ENCODE measurements at regions not wholly inside any gene's neighbourhood (a gene's known extent, or its start where the extent isn't known, plus 50 kb on each side); places are given as distances from the start of the nearest gene placed in this dataset.

DNA sequence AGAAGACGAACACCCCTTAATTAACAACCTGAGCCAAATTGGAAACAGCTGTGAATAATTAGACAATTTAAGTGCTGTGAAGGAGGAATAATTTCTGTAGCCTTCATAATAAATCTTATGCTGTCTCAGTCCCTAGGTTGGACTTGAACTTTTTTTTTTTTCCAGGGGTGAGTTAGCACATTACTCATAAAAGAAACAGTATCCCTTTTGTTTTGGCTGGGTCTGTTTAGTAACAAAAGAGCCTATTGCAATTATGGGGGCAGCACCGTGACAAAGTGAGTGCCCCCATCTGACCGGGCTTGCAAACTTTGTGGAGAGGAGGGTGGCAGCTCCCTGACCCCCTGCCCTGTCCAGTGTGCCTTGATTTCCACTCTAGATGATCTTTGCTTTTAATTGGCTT is 167.4 kb downstream of the DICER1 start:
- no peaks in the 10 kb centered on the region for H3F3A ChIP-seq (ENCODE audit: control insufficient read depth, insufficient read depth)
- peaks cover 4% of the 10 kb centered on the region for H3K4me1 ChIP-seq (ENCODE audit: control insufficient read depth, low read length)
- TF ChIP-seq, protein P1, sequence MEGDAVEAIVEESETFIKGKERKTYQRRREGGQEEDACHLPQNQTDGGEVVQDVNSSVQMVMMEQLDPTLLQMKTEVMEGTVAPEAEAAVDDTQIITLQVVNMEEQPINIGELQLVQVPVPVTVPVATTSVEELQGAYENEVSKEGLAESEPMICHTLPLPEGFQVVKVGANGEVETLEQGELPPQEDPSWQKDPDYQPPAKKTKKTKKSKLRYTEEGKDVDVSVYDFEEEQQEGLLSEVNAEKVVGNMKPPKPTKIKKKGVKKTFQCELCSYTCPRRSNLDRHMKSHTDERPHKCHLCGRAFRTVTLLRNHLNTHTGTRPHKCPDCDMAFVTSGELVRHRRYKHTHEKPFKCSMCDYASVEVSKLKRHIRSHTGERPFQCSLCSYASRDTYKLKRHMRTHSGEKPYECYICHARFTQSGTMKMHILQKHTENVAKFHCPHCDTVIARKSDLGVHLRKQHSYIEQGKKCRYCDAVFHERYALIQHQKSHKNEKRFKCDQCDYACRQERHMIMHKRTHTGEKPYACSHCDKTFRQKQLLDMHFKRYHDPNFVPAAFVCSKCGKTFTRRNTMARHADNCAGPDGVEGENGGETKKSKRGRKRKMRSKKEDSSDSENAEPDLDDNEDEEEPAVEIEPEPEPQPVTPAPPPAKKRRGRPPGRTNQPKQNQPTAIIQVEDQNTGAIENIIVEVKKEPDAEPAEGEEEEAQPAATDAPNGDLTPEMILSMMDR (IDR thresholded peaks at IDR 0.05; ENCODE audit: low read depth, low read length, poor library complexity, severe bottlenecking) = no peak
- TF ChIP-seq EZH2phosphoT487 (IDR thresholded peaks at IDR 0.05; ENCODE audit: borderline replicate concordance, low read length) = no peak
- no peak overlapping the region for H3K4me3 ChIP-seq (ENCODE audit: low read length)
- H3K36me3 ChIP-seq (ENCODE audit: control insufficient read depth, low read length) = no peaks in the 10 kb centered on the region
- no peak overlapping the region for H3K27ac ChIP-seq (ENCODE audit: low read depth, low read length)
- H4K20me1 ChIP-seq (ENCODE audit: control insufficient read depth, insufficient read depth, low read depth, low read length) = no peaks in the 10 kb centered on the region
- H3K4me2 ChIP-seq (ENCODE audit: low read length) = no peak overlapping the region
- H3K9me3 ChIP-seq (ENCODE audit: control insufficient read depth, insufficient read depth, low read length) = no peaks in the 10 kb centered on the region
- no peaks in the 10 kb centered on the region for H3K9me2 ChIP-seq (replicated peaks; ENCODE audit: control insufficient read depth, low read length)
- H3K79me2 ChIP-seq (ENCODE audit: control insufficient read depth, low read length) = no peaks in the 10 kb centered on the region
- H3K27me3 ChIP-seq (ENCODE audit: control insufficient read depth, low read length) = no peaks in the 10 kb centered on the region

DNA sequence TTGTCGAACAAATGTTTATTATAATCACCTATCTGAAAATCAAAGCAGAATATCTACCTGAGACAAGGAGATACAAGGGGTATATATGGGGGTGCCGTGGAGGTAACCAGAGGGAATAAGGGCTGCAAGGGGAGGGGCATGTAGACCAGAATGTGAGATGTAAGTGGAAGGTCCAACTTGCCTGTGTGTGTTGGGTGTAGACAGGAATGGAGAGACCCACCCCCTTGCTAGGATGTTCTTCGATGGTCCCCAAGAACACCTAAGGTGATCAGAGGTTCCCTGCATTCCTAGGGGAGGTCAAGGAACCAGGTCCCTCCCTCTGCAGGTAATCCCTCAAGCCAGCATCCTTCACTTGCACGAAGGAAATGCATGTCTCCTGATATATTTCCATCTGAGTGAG is 167.9 kb downstream of the DICER1 start:
- no peaks in the 10 kb centered on the region for H3K9me3 ChIP-seq (ENCODE audit: control insufficient read depth, insufficient read depth, low read length)
- no peaks in the 10 kb centered on the region for H3K27me3 ChIP-seq (ENCODE audit: control insufficient read depth, low read length)
- H3F3A ChIP-seq (ENCODE audit: control insufficient read depth, insufficient read depth) = no peaks in the 10 kb centered on the region
- TF ChIP-seq, protein P1 (IDR thresholded peaks at IDR 0.05; ENCODE audit: low read depth, low read length, poor library complexity, severe bottlenecking) = no peak
- no peak for TF ChIP-seq EZH2phosphoT487 (IDR thresholded peaks at IDR 0.05; ENCODE audit: borderline replicate concordance, low read length)
- no peak overlapping the region for H3K4me2 ChIP-seq (ENCODE audit: low read length)
- no peaks in the 10 kb centered on the region for H3K36me3 ChIP-seq (ENCODE audit: control insufficient read depth, low read length)
- no peak overlapping the region for H3K4me3 ChIP-seq (ENCODE audit: low read length)
- H3K9me2 ChIP-seq (replicated peaks; ENCODE audit: control insufficient read depth, low read length) = no peaks in the 10 kb centered on the region
- H4K20me1 ChIP-seq (ENCODE audit: control insufficient read depth, insufficient read depth, low read depth, low read length) = no peaks in the 10 kb centered on the region
- no peaks in the 10 kb centered on the region for H3K79me2 ChIP-seq (ENCODE audit: control insufficient read depth, low read length)
- no peak overlapping the region for H3K27ac ChIP-seq (ENCODE audit: low read depth, low read length)
- H3K4me1 ChIP-seq (ENCODE audit: control insufficient read depth, low read length) = peaks cover 5% of the 10 kb centered on the region

- no peaks in the 10 kb centered on the region for H3K36me3 ChIP-seq (ENCODE audit: control insufficient read depth, low read length)
- H3K4me2 ChIP-seq (ENCODE audit: low read length) = no peak overlapping the region
- no peak overlapping the region for H3K4me3 ChIP-seq (ENCODE audit: low read length)
- no peaks in the 10 kb centered on the region for H3K79me2 ChIP-seq (ENCODE audit: control insufficient read depth, low read length)
- H3K27ac ChIP-seq (ENCODE audit: low read depth, low read length) = no peak overlapping the region
- no peaks in the 10 kb centered on the region for H3K27me3 ChIP-seq (ENCODE audit: control insufficient read depth, low read length)
- H4K20me1 ChIP-seq (ENCODE audit: control insufficient read depth, insufficient read depth, low read depth, low read length) = no peaks in the 10 kb centered on the region
- H3K9me3 ChIP-seq (ENCODE audit: control insufficient read depth, insufficient read depth, low read length) = no peaks in the 10 kb centered on the region
- no peaks in the 10 kb centered on the region for H3F3A ChIP-seq (ENCODE audit: control insufficient read depth, insufficient read depth)
- H3K4me1 ChIP-seq (ENCODE audit: control insufficient read depth, low read length) = peaks cover 8% of the 10 kb centered on the region
- no peak for TF ChIP-seq EZH2phosphoT487 (IDR thresholded peaks at IDR 0.05; ENCODE audit: borderline replicate concordance, low read length)
- TF ChIP-seq, protein P1 (IDR thresholded peaks at IDR 0.05; ENCODE audit: low read depth, low read length, poor library complexity, severe bottlenecking) = no peak
- H3K9me2 ChIP-seq (replicated peaks; ENCODE audit: control insufficient read depth, low read length) = no peaks in the 10 kb centered on the region
These were observed 169.9 kb downstream of the DICER1 start for GRCh38 chr14:94987409-94987808.

- Histone ChIP-seq H3K36me3 (ENCODE audit: control insufficient read depth, low read length) (no peaks in the 10 kb centered on the region), H3K9me2 (replicated peaks; ENCODE audit: control insufficient read depth, low read length) (no peaks in the 10 kb centered on the region), H3F3A (ENCODE audit: control insufficient read depth, insufficient read depth) (no peaks in the 10 kb centered on the region), H3K27ac (ENCODE audit: low read depth, low read length) (no peak overlapping the region), H3K27me3 (ENCODE audit: control insufficient read depth, low read length) (no peaks in the 10 kb centered on the region), H3K4me1 (ENCODE audit: control insufficient read depth, low read length) (peaks cover 30% of the 10 kb centered on the region), H3K4me3 (ENCODE audit: low read length) (no peak overlapping the region), H4K20me1 (ENCODE audit: control insufficient read depth, insufficient read depth, low read depth, low read length) (no peaks in the 10 kb centered on the region), H3K4me2 (ENCODE audit: low read length) (no peak overlapping the region), H3K79me2 (ENCODE audit: control insufficient read depth, low read length) (no peaks in the 10 kb centered on the region), H3K9me3 (ENCODE audit: control insufficient read depth, insufficient read depth, low read length) (no peaks in the 10 kb centered on the region)
- TF ChIP-seq, protein P1 (IDR thresholded peaks at IDR 0.05; ENCODE audit: low read depth, low read length, poor library complexity, severe bottlenecking) = no peak
- no peak for TF ChIP-seq EZH2phosphoT487 (IDR thresholded peaks at IDR 0.05; ENCODE audit: borderline replicate concordance, low read length)
These were observed 177.4 kb downstream of the DICER1 start for GRCh38 chr14:94979891-94980290.

Measured in DOHH2 (cell line).